SKM-1 (cell line): ENCODE measurements at regions not wholly inside any gene's neighbourhood (a gene's known extent, or its start where the extent isn't known, plus 50 kb on each side); places are given as distances from the start of the nearest gene placed in this dataset.

Experiments used
- DNase-seq: peaks from one replicate; lab custom pipeline; 2025; ENCODE audit not compliant: unreplicated experiment; lab: John Stamatoyannopoulos, UW

DNA sequence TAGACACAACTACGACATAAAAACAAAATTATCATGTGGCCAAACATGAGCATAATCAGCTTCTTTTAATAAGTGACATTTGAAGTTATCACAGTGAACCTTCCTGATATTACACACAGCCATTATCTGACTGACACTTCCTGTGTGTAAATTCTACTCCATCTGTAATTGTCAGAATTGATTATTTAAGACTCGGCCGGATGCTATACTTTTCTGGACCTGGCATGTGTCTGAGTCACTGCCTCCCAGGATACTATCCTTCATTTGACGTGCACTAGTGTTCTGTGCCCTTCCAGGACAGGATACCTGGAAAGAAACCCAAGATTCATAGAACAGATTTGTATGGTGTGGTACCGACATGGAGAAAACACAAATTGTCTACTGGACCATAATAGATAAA, 242.0 kb downstream of the HS3ST3A1 start:
- DNase-seq = no peak

DNA sequence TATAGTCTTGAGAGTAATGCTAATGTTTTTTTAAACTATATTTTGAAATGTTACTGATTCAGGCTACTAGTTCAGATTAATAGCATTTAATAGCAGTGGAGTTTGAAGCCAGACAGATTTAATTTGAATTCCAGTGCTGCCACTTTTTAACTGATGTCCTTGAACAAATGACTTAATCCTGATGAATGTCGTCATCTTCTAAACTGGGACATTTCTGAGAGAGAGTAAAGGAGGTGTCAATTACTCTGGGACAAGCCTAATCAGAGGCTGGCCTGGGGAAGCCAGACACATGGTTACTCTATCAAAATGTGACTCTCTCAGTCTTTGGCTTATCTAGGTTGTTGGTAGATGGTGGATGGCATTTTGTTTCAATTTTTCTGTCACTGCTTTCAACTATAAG, 246.7 kb downstream of the HS3ST3A1 start:
- DNase-seq = no peak

DNA sequence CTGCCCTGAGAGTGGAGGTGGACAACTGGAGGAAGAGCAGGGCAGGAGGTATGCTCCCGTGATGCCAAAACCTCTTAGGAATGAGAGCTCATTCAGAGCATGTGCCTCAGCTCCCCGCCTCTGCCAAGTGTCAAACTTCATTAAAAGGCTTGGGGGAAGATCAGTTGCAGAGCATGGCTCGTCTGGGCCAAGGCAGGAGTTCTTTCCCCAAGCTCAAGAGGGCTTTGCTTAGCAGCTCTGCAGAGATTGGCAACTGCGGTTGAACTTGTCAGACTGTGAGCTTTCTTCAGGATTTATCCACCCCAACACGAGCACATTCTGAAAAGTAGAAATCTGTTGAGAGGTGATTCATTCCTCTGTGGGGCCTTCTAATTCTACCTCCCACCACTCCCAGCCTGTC, 248.1 kb downstream of the HS3ST3A1 start:
- DNase-seq = no peak

DNA sequence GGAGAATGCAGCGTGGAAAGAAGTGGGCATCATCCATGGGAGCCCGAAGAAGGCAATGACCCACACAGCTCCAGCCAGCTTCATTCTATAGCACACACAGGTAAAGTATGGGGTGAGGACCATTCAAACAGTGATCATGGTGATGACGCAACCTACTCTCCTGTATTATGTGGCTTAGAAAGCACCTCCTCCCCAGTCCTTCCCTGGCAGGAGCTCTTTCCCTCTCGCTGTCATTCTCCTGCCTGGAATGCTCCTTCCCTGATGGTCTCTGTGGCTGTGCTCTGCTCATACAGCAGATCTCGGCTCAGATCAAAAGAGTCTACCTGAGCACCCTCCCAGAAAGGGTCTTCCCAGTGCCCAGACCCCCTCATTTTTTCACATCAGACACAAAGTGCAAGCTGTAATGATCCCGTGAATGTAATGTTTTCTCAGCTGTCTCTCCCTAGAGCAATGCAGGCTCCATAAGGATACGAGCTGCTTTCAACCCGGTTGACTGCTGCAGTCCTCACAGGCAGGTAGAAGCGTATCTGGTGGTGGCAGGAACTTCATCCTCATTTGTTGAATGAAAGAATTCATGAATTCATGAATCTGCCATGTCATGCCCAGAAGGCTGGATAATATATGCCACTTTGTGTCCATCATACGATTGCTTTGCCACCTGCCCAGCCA, 248.8 kb downstream of the HS3ST3A1 start:
- DNase-seq = no peak

DNA sequence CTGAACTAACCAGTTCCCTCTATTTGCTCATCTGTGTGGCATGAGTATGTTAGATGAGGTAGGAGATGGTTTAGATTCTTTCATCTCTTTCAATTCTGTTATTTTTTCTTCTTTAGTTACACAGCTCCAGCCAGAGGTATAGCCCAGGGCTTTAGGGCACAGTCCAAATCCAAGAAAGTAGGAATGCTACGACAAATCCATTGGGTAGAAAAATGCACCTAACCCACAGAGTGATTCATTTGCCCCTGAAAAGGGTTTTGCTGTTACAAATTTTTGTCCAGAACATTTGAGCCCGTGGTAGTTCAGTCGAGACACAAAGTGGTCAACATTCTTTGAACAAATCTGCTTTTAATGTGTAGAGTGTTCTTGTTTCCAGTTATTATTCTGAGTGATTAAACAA, 250.7 kb downstream of the HS3ST3A1 start:
- DNase-seq = no peak

DNA sequence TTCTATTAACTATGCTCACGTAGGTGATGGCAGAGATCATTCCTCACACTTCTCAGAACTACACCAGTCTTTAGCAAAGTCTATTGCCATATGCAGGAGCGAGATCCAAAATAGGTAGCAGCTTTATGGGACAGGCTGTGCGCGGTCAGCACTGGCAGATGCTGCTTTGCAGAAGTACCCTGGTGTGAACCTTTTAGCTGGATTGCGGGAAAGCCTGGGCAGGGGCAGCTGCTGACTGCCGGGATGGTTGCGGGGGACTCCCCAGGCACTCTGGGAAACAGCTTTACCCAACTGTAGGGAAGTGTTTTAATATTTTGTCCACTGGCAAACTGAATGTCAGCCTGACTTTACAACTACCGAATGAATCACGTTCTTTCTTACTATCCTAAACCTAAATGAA, 251.3 kb downstream of the HS3ST3A1 start:
- DNase-seq = no peak

DNA sequence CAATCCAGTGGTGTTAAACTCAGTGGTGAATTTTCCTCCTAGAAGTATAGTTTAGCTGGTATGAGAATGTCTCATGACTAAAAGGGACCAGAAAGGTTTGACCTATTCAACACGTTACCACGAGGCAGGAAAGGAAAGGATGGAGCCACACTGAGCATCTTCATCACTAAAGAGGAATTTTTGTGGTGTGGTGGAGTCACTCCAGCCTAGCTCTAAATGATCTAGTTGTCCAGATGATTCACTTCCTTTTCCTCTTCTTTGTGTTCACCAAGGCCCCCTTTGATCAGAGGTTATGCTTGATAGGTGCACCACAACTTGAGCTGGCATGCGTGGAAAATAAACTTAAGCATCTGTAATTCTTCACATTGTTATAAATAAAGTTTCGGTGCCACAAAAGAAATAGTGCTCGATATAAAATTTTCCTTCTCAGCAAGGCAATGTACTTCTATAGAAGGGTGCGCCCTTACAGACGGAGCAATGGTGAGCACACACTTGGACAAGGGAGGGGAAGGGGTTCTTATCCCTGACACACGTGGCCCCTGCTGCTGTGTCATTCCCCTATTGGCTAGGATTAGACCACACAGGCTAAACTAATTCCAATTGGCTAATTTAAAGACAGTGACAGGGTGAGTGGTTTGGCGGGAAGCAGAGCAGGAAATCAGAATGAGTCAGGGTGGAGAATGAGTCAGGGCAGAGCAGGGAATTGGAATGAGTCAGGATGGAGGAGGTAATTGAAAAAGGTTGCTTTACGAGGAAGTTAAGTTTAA, 254.6 kb downstream of the HS3ST3A1 start:
- peak; percentile 8 for DNase-seq

DNA sequence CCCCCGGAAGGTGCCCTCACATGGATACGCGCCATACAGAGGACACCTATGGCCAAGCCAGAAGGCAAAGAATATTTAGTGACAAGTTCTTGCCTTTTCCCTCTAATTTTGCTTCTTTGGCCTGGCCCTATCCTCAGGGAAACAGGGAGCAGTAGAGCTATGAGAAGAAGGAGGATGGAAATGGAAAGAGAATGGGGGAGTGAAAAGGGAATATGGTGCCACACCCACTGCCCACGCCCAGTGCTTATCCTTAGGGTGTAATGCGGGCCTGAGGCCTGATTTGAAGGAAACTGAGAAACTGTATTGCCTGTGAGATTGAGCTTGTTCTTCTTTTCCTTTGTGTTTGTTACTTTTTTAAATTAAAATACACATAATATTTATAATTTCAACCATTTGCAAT, 255.1 kb downstream of the HS3ST3A1 start:
- no peak for DNase-seq

DNA sequence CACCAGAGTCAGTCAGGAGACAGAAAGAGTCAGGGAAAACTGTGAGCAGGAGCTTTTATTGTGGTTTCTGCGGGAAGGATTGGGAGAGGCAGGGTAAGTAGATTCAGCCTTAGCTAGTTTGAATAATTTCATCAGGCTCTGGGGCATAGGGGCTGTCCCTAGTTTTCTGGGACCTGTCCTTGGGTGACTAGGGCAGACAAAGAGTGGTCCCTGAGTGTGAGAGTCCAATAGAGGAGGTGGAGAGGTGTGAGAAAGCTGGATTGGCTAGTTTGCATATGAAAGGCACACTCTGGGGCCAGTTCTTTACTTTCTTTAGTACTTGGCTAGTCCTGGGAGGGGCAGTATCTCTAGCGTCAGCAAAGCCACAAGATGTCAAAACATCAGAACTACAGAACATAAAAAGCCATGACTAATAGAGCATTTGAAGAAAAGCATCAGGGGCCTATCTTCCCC, 255.6 kb downstream of the HS3ST3A1 start:
- no peak for DNase-seq

DNA sequence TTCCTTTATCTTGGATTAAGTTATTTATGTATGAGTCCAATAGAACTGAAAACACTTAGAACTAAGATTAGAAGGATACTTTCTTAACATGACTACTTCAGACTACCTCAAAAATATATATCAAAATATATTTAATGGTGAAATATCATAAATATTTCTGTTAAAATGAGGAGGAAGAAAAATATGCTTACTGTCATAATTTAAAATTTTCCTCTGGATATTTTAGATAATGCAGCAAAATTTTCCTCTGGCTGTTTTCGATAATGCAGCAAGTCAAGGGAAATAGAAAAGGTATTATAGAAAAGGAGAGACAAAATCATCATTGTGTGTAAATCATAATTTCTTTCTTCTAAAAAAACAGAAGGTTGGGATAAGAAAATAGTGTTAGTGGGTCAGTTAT, 263.3 kb downstream of the HS3ST3A1 start:
- DNase-seq = no peak

DNA sequence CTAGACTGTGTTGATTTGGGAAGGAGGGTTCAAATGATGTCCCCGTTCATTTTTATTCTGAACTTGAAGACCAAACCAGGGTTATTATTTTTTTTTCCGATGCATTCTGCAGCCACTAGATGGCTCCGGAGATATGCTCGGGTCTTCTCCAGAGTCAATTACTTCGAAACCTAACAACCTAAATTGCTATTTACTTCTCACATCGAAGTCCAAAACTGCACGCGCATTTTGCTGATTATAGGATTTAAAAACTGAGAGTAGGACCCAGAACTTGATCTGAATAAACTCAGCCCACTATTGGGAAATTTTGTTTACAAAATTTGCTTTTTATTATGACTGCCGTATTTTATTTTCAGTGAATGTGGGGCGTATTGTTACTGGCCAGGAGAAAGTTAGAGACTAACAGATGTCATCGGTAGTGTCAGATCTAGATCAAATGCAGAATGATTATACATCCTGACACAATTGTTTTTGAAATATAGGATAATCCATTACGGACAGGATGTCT, 263.8 kb downstream of the HS3ST3A1 start:
- DNase-seq = peak; percentile 3

DNA sequence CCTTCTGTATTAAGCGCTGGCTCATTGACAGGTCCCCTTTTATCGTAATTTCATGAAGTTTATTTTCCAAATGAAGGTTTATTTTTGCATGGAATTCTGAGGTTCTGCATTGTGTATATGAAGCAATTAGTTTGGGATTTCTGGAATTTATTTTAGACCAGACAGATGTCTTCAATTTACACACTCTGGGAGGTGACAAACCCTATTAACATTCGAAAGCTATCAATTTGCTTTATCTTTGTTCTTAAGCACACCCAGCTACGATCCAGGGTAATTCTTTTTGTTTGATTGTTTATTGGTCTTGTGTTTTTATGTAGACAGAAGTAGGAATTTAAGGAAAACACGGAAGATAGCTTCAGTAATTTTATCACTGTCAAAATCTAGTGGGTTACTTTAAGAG, 264.6 kb downstream of the HS3ST3A1 start:
- no peak for DNase-seq

DNA sequence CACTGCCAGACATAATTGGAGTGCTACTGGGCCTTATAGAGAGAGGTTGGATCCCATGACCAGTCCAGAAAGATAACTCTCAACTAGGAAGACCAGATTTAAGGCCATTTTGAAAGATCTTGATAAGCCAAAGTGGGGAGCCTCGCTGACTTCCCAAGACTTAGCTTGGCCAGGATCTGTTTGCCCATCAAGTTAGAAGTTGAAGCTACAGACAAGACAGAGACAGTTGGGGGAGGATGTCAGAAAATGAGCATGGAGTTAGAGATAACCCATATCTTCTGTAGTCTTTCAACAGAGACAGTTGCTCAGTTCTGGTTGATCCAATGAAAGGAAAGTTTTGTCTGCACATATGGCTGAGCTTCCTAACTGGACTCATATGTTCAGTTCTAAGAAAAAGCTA, 267.4 kb downstream of the HS3ST3A1 start:
- no peak for DNase-seq

DNA sequence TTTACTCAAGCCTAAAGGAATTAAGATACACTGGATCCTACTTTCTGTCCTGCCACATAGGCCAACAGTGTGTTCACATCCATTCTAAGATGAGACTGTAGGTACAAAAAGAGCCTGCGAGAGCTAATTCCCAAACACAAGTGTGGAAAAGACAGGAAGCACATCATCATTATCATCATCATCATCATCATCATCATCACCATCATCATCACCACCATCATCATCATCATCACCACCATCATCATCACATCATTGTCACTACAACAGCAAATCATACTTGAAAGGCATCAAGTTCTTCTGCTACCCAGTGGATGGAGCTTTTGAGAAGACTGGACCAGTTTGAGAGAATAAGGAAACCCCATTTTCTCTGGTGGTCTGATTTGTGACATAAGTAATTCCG, 268.1 kb downstream of the HS3ST3A1 start:
- DNase-seq = no peak

DNA sequence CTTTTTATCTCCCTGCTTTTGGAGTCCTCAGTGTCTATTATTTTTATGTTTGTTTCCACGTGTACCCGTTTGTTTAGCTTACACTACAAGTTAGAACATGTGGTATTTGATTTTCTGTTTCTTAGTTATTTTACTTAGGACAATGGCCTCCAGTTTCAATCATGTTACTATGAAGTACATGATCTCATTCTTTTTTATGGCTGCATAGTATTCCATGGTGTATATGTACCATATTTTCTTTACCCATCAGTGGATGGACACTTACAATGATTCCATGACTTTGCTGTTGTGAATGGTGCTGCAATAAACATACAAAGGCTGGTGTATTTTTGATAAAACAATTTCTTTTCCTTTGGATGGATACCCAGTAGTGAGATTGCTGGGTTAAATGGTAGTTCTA, 269.5 kb downstream of the HS3ST3A1 start:
- DNase-seq = no peak

DNA sequence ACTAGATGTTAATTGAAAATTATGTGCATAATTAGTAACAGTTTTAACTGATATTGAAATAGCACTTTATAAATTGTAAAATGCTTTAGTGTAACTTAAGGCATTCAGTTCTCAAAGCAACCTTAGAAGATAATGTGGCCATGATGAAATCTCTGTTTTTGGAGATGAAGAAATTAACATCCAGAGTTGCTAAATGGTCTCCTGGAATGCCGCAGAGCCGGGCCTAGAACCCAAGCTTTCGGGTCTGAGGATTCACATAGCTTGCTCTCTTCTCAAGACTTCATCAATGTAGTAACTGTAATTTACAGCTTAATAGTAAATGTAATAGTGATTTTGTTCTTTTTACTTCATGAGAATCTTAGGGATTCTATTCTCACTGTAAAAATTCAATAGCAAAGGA, 272.3 kb downstream of the HS3ST3A1 start:
- DNase-seq = no peak

DNA sequence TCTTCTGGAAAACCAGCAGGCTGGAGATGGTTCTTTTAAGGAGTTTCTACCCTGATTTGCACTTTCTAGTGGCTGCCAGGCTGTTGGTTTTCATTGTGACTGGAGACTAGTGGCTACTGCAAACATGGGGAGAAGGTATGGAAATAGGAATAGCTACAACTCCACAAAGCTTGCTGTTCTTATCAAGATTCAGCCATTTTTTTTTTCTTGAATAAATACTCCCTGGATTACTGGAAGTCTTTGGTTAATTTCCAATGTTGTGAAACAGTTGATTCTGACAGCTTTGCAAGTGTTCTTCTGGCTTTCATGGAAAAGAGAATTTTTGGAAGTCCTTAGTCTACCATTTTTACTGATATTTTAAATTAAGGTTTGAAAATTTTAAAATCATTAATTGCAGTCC, 277.7 kb downstream of the HS3ST3A1 start:
- DNase-seq = no peak

DNA sequence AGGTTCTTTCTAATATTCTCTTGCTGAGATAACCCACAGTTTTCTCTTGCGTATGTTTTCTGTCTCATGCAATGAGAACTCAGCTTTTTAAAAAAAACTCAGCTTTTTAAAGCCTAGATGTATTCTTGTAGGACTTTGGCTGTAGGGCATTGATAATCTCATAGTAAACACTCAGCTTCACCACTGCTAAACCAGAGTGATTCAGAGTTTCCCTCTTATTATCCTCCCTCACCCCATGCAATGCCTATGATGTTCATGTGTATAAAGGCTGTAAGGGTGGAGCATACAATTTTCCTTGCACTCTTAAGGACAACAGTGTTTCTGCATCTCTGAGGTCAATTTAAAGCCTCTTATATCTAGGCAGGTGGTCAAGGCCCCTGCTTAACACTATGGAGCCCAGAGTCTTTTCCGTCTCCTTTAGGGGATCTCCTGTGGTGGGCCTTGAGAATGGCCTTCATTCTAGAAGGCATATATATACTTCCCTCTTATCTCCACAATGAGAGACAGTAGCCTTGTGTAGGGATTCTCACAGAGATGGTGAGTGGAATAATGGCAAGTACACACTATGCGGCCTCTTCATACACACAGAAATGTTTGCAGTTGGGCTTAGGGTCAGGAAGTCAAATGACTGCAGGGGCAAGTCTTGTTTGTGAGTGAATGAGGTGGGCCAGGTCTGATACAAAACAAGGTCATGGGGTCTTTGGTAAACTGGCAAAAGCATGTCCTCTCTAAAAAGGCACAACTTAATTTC, 279.6 kb downstream of the HS3ST3A1 start:
- no peak for DNase-seq

DNA sequence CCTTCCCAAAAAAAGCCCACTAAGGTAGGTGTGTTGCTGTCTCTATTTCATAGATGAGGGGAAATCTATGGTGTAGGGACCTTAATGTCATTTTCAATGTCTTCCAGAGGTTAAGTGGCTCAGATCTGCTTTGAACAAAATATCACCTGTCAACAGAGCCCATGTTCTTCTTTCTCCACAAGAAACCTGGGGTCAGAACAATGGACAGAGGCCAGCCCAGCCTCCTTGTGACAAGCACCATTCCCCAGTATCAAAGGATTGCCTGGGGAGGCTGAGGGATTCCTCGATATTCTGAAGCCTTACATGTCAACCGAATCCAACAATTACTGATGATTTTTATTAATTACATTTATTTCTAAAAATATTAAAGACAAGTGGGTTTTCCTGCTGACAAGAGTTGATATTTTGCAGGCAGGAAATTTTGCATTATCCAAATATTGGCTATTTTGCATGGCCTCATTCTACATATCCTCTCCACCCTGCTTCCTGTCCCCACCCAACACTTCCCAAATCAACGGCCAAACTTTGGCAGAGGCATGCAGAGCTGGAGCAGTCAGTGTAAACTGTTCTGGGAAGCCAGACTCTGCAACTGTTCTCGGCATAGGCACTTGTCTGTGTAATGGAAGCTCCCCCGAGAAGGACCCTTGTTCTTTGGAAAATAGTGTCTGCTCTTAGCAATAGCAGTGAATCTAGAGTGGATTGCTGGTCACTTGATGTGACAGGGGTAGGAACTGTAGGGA, 281.5 kb downstream of the HS3ST3A1 start:
- no peak for DNase-seq

DNA sequence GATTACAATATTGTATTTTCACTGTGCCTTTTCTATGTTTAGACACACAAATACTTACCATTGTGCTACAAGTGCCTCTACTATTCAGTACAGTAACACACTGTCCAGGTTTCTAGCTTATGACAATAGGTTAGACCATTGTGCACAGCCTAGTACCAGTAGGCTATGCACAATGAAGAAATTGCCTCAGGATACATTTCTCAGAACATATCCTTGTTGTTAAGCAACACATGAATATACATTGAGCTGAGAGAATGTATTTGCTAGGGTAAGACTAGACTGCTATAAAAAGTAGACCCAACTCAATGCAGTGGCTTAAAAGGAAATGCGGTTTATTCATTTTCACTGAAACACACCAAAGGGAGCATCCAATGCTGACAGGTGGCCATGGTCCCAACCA, 285.1 kb downstream of the HS3ST3A1 start:
- no peak for DNase-seq

DNA sequence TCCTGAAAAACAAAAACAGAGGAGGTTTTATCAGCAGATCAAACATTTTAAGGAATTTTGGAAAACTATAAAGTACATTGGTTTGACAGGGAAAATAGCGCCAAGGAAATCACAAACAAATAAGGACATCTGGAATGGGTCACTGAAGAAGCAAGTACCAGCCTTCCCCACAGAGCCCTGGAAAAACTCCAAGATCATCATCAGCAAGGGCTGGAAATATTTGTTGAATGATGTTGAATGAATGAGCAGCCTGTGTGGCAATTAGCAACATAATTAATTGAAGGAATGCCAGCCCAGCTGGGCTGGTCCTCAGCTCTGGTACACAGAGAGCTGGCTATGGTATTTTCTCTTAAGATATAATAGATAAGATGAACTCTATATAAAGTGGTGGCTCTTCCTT, 290.4 kb downstream of the HS3ST3A1 start:
- DNase-seq = no peak
